ENCODE measurements at regions not wholly inside any gene's neighbourhood (a gene's known extent, or its start where the extent isn't known, plus 50 kb on each side); places are given as distances from the start of the nearest gene placed in this dataset.

GRCh38 chr20:42020316-42020715 lies 402.1 kb upstream of the CHD6 start:
- no peak for DNase-seq

- no peak for DNase-seq
Measured at GRCh38 chr20:42018979-42019378, 400.8 kb upstream of the CHD6 start.

- no peak for DNase-seq
Measured at GRCh38 chr20:42010090-42010489, 391.9 kb upstream of the CHD6 start.

GRCh38 chr20:42007251-42007650 lies 389.1 kb upstream of the CHD6 start:
- no peak for DNase-seq

- no peak for DNase-seq
Measured at GRCh38 chr20:42005211-42005610, 387.0 kb upstream of the CHD6 start.

GRCh38 chr20:42003380-42003779 lies 385.2 kb upstream of the CHD6 start:
- no peak for DNase-seq

- DNase-seq: no peak
Measured at GRCh38 chr20:41998539-41999341, 380.6 kb upstream of the CHD6 start.

GRCh38 chr20:41996951-41997350 lies 378.8 kb upstream of the CHD6 start:
- no peak for DNase-seq

GRCh38 chr20:41992481-41992880 lies 374.3 kb upstream of the CHD6 start:
- no peak for DNase-seq

GRCh38 chr20:41991412-41991811 lies 373.2 kb upstream of the CHD6 start:
- no peak for DNase-seq

- DNase-seq: no peak
Measured at GRCh38 chr20:41989935-41990635, 371.9 kb upstream of the CHD6 start.

GRCh38 chr20:41989039-41989679 lies 371.0 kb upstream of the CHD6 start:
- DNase-seq: no peak

GRCh38 chr20:41984031-41984430 lies 365.9 kb upstream of the CHD6 start:
- no peak for DNase-seq

GRCh38 chr20:41983159-41983558 lies 365.0 kb upstream of the CHD6 start:
- no peak for DNase-seq

GRCh38 chr20:41981746-41982145 lies 363.6 kb upstream of the CHD6 start:
- no peak for DNase-seq

GRCh38 chr20:41978875-41979274 lies 360.7 kb upstream of the CHD6 start:
- no peak for DNase-seq

GRCh38 chr20:41978246-41978790 lies 360.1 kb upstream of the CHD6 start:
- DNase-seq: no peak

GRCh38 chr20:41969656-41970055 lies 351.5 kb upstream of the CHD6 start:
- no peak for DNase-seq

GRCh38 chr20:41960166-41960565 lies 342.0 kb upstream of the CHD6 start:
- DNase-seq: no peak

- DNase-seq: no peak
Measured at GRCh38 chr20:41958391-41958790, 340.2 kb upstream of the CHD6 start.

GRCh38 chr20:41956338-41957074 lies 338.3 kb upstream of the CHD6 start:
- no peak for DNase-seq

- DNase-seq: no peak
Measured at GRCh38 chr20:41952166-41952565, 334.0 kb upstream of the CHD6 start.

- DNase-seq: no peak
Measured at GRCh38 chr20:41951615-41952014, 333.4 kb upstream of the CHD6 start.

All from effector CD8-positive, alpha-beta T cell (primary cell).